Cardiac fibroblast (primary cell): ENCODE measurements at regions not wholly inside any gene's neighbourhood (a gene's known extent, or its start where the extent isn't known, plus 50 kb on each side); places are given as distances from the start of the nearest gene placed in this dataset.

ENCODE experiments used
- DNase-seq, 2 donors: peaks; one replicate each; pipeline versions ENCODE4 v3.0.0 to v3.0.0-alpha.2; 2010; ENCODE audit warnings: low read depth in 2 of 2
- H3K4me3 ChIP-seq, 2 donors: replicated peaks in 1 of 2; 1 replicate in 1 of 2; 2 replicates in 1 of 2; pipeline ENCODE4 v1.5.1; 2011; ENCODE audit warnings: low read depth in 2 of 2, low read length in 2 of 2, mild to moderate bottlenecking in 2 of 2, moderate library complexity in 1 of 2
- CTCF ChIP-seq: IDR thresholded peaks from one replicate; pipeline ENCODE4 v1.5.1; 2011; ENCODE audit warnings: low read depth, mild to moderate bottlenecking, low read length, inconsistent platforms

GRCh38 chr13:76222511-76222910, 586.4 kb downstream of the LMO7 start:
- no peak overlapping the region for H3K4me3 ChIP-seq
- no peak for DNase-seq
- TF ChIP-seq CTCF, result no peak

- H3K4me3 ChIP-seq, result no peak overlapping the region
- no peak for DNase-seq
- TF ChIP-seq CTCF, result no peak
These were observed 580.6 kb downstream of the LMO7 start for GRCh38 chr13:76216729-76217128.

DNA sequence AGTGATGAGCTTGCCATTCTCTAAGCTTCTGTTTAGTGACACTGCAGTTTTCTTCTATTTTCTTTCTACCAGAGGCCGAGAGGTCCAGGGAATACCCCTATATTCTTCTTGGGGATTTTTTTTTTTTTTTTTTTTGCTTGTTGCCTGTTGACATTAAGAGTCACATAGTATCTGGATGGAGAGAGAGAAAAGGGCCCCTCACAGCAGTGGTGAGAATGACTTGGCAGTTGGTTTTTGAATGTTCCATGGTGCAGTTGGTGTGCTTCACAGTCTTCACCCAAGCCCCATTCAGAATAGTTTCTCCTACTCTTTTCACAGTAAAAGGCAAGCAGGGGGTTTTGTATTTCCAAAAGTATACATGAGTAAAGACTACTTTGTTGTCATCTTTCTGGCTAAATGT, 577.9 kb downstream of the LMO7 start:
- TF ChIP-seq CTCF, result no peak
- no peak for DNase-seq

DNA sequence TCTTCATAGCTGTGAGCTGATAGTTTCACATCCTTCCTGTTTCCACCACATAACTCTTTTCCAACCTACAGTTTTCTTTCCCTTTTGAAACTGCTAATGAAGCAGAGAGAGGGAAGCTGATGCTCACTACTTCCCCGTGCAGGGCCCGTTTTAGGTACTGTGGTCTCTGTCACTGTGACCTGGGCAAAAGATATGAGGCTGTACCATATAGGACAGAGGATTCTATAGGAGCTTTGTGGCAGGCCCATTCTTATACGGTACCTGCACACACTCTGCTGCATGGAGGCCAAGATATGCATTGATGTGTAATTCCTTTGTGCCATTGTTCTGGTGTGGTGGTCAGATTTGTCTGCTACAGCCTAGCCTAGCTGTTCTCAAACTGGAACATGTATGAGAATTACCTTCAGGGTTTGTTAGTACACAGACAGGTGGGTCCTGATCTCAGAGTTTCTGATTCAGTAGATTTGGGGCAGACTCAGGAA, 577.3 kb downstream of the LMO7 start:
- H3K4me3 ChIP-seq, result no peak overlapping the region
- DNase-seq, result no peak
- TF ChIP-seq CTCF, result no peak

More for the DNA sequence above, 577.9 kb downstream of the LMO7 start:
- no peak overlapping the region for H3K4me3 ChIP-seq

DNA sequence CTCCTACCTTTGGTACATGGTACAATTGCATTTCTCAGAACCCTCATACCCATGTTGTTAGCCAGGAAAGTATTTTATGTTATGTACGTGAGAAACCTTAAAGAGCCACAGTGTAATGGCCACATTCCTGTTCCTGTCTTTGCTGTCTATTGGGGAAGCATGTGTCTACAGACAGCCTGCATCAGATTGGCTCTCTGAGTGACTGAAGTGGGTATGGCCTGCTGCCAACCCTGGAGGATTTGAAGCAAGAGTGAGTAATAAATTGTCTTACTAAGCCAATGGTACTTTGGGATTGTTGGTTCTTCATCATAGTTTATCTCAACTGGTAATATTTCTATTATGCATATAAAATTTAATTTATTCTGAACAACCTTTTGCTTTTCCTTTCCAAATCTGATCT, 574.1 kb downstream of the LMO7 start:
- peak; percentile 2 to 12 for DNase-seq

GRCh38 chr13:76198568-76199163, 562.5 kb downstream of the LMO7 start:
- no peak for DNase-seq
- no peak for TF ChIP-seq CTCF
- H3K4me3 ChIP-seq, result no peak overlapping the region

More for the DNA sequence above, 574.1 kb downstream of the LMO7 start:
- no peak for TF ChIP-seq CTCF
- no peak overlapping the region for H3K4me3 ChIP-seq
